NCI-H1417 treated with DMSO at 0.1 percent for 48 hours (cell line): ENCODE measurements at regions not wholly inside any gene's neighbourhood (a gene's known extent, or its start where the extent isn't known, plus 50 kb on each side); places are given as distances from the start of the nearest gene placed in this dataset.
"Not testable (repeated sequence)": the region's sequence is repeated elsewhere in the genome, so short reads cannot be mapped to it uniquely, and the experiment has no call there.

Experiments
- DNase-seq: peaks from one replicate; lab custom pipeline; 2025; lab: John Stamatoyannopoulos, UW

DNA sequence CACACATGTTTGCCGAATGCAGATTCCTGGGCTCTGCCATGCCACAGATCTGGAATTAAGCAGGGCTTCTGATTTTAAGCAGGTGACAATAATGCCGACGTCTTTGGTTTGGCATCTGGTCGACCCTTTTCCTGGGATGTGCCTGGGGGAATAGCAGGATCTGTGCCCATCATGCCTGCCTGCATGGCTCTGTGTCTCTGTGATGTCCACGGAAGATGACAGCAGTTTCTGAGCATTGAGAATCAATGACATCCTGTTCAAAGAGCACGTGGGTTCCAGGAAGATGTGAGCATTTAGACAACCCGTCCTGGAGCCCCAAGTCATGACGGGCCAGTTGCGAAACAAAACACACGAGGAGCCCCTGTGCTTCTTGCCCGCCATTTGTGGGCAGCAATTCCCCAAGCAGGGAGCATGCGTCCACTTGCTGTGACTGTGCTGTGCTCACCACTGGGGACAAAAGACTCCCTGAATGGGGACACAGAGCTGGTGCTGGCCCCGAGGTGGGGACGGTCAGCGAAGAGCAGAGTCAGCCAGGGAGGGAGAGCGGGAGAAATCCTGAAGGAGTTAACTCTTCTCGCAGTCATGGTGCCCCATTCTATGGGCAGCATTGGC lies 110.1 kb downstream of the ERMARD start:
- no peak for DNase-seq

DNA sequence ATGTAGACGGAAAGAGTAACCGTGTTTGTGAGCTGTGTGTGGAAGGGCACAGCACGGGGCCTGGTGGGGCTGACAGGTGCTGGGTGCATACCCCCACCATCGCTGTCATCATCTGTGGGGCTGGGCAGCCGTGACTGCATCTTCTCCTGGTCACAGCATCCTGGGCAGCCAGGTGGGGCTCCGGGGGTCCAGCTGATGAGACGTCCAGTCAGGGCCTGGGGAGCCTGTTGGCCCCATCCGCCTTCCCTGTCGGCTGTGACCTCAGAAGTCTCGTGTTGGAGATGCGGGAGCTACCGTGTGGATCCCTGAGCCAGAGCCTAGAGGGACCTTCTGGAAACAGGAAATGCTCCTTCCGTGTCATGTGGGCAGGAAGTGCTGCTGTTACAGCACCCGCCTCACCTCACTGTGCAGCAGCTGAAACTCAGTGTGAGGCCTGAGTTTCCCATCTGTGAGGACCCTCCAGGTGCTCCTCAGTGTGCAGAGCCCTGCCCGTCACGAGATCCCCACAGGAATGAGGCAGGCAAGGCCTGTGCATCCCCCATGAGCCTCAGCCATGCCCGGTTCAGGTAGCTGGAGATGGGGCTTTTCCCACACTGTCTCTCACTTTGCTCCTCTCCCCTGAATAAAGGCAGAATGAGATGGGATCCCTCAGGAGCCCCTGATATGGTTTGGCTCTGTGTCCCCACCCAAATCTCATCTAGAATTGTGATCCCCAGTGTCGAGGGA lies 108.7 kb downstream of the ERMARD start:
- no peak for DNase-seq

DNA sequence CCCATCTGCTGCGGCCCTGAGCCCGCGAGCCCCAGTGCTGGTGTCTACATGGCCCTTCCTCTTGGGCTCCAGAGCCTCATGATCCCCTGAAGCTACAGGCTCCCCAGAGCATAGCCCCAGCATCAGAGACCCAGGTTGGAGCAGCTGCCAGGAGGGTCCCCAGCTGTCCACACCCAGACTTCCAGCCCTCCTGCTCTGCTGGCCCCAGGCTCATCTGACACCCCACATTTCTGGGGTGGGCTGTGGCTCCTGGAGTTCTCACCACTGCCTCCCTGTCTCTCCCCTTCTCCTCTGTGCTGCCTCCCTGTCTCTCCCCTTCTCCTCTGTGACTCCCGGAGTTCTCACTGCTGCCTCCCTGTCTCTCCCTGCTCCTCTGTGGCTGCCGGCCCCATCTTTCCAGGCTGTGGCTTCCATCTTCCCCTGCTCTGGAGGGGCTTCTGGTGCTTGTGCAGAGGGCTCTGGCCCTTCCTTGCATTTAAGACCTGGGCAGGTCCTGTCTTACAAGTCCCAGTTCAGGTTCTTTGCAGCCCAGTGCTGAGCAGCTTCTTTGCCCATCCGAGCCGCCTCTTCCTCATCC lies 108.1 kb downstream of the ERMARD start:
- DNase-seq, result no peak

DNA sequence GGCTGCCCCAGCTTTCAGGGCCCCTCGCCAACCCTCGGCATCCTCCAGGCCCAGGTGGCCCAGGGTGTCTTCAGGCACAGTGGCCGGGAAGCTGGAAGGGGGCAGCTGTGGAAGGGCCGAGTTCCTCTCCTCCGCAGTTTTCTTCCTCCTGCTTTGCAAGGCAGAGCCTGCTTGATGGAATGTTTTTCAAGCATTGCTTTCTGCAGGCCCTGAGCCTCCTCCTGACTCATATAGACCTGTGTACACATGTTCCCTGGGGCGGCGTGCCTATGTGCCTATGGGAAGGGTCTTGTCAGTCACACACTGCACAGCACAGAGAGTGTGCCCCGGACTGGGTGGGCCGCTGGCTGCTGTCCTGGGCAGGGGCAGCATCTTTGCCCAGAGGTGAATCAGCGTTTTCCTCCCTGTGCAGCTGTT lies 107.5 kb downstream of the ERMARD start:
- no peak for DNase-seq

DNA sequence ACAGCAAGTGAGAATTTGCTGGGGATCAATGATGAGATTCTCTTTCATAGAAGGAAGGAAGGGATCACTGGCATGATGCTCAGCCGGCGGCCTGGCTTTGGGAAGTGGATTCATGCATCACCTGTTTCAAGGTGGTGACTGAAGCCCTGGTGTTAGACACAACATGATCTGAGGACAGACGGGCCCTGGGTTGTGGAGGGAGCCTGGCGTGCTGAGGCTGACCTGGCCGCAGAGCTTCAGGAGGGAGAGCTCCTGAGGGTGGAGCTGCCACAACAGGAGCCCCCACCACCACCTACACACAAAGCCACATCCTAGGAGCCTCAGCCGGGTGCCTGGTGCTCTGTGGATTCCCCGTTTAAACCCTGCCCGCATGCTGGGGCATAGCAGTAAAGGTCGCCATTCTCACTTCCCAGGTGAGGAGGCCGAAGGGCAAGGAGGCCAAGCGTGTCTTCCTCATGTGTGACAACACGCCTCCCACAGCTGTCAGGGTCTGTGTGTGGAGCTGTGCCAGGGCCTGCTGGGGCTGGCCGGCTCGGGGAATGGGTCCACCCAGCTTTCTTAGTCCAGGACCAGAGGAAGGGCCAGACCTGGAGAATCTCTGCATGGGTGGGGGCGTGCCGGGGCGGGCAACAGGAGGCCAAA lies 107.0 kb downstream of the ERMARD start:
- DNase-seq, result no peak

DNA sequence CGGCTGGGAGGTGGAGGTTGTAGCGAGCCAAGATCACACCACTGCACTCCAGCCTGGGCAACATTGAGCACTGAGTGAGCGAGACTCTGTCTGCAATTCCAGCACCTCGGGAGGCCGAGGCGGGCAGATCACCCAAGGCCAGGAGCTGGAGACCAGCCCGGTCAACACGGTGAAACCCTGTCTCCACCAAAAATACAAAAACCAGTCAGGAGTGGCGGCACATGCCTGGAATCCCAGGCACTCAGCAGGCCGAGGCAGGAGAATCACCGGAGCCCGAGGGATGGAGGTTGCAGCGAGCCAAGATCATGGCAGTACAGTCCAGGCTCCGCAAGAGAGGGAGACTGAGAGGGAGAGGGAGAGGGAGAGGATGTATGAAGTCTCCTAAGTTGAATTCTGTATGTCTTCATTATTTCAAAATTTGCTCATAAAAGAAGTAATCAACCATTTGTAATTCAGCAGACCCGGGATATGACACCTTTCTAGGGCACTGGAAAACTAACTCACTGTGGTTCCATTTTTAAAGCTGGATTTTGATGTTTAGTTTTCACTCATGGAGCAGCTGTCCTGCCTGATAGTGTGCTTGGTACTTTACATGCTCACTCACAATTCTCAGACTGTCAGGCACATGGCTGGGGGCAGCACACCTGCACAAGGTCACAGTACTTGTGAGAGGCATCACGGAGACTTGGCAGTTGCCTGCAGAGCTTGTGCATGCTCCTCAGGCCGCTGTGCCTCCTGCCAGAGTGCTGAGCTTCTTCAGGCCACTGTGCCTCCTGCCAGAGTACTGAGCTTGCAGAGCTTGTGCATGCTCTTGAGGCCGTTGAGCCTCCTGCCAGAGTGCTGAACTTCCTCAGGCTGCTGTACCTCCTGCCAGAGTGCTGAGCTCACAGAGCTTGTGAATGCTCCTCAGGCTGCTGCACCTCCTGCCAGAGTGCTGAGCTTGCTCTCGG lies 106.2 kb downstream of the ERMARD start:
- no peak for DNase-seq

DNA sequence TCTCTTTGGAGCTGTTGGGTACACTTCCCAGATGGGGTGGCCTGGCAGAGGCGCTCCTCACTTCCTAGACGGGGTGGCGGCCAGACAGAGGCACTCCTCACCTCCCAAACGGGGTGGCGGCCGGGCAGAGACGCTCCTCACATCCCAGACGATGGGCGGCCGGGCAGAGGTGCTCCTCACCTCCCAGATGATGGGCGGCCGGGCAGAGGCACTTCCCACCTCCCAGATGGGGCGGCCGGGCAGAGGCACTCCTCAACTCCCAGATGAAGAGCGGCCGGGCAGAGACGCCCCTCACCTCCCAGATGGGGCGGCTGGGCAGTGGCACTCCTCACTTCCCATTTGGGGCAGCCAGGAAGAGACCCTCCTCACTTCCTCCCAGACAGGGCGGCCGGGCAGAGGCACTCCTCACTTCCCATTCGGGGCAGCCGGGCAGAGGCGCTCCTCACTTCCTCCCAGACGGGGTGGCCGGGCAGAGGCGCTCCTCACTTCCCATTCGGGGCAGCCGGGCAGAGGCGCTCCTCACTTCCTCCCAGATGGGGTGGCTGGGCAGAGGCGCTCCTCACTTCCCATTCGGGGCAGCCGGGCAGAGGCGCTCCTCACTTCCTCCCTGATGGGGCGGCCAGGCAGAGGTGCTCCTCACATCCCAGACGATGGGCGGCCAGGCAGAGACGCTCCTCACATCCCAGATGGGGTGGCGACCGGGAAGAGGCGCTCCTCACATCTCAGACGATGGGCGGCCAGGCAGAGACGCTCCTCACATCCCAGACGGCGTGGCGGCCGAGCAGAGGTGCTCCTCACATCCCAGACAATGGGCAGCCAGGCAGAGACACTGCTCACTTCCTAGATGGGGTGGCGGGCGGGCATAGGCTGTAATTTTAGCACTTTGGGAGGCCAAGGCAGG lies 105.3 kb downstream of the ERMARD start:
- not testable (repeated sequence) for DNase-seq

DNA sequence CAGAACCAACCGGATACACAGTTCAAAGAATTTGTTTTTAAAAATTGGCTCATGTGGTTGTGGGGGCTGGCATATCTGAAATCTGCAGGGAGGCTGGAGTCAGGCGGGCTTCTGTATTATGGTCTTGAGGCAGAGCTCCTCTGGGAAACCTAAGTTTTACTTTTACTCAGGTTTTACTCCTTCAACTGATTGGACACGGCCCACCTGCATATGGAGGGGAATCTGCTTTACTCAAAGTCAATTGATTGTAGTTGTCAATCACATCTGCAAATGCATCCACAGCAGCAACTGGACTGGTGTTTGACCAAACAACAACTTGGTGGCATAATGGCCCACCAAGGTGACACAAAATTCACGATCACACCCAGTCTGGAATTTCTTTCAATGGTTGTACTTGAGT lies 103.4 kb downstream of the ERMARD start:
- DNase-seq, result no peak

DNA sequence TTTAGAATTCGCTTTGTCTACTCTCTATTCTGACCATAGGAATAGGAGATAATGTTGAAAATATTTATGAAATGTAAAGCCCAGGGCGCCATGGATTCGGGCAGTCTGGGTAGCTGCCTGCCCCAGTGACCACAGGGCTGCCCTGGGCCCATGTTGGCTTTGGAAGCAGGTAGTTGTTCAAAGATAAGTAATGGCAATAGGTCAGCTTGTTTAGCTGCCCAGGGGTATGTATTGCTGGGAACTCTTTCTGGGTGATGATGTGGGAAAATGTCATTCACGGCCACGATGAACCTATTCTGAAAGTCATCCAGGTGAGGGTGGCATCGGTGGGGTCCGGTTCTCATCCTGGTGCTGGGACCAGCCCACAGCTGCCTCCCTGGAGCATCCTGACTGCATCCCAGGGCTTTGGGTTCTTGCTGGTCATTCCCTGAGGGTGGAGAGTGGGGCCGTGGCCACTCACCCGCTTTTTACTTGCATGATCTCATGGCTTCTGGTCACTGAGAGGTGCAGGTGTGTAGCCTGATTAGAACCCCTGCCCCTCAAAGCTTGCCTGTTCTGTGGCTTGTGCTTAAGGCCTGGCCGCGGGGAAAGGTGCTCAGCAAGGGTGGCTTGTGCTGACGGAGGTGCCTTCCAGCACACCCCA lies 102.8 kb downstream of the ERMARD start:
- no peak for DNase-seq

DNA sequence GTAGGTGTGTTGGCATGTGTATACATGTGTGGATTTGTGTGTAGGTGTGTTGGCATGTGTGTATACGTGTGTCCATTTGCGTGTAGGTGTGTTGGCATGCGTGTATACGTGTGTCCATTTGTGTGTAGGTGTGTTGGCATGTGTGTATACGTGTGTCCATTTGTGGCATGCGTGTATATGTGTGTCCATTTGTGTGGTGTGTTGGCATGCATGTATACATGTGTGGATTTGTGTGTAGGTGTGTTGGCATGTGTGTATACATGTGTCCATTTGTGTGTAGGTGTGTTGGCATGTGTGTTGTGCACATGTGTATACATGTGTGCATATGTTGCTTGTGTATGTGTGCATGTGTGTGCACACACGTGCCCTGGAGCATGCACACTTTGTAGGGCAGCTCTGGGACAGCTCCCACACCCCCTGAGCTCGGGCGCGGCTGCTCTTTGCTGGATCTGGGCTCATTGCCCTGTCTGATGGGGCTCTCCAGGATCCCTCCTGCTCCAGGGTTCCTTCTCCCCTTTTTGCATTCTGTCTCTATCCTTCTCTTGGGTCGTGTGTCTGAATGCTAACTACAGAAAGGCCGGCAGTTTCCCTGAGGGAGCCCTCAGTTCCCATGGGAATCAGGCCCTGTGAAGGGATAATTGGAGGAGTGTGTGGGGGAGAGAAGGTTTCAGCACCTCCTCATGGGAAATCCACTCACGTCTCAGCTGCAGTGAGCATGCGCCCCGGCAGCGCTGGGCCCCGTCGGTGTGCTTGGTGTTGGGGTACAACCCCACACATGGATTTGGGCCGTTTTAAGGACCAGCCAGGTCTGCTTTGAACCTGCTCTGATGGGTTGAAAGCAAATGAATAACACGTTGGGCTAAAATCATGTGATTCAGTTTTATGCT lies 102.0 kb downstream of the ERMARD start:
- no peak for DNase-seq

DNA sequence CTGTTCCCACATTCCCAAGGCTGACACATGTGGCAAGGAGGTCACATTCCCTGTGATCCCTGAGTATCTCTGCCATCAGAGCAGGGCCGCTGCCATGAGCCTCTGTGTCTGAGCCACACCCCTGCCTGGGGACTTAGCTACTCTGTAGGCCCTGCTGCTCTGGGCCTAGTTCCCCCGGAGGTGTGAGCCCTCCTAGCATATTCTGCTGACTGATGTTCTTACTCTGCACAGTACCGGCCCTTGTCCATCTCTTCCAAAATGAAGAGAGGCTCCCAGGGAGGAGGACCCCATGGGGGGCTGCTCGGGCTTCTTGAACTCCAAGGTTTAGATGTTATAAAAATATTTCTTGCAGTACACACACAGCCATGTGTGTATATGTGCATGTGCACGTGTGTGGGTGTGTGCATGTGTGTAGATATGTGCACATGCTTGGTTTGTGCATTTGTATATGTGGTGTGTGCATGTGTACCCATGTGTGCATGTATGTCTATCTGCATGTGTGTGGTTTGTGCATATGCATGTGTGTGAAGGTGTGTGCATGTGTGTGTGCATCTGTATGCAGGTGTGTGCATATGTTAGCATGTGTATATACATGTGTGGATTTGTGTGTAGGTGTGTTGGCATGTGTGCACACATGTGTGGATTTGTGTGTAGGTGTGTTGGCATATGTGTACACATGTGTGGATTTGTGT lies 101.2 kb downstream of the ERMARD start:
- no peak for DNase-seq

DNA sequence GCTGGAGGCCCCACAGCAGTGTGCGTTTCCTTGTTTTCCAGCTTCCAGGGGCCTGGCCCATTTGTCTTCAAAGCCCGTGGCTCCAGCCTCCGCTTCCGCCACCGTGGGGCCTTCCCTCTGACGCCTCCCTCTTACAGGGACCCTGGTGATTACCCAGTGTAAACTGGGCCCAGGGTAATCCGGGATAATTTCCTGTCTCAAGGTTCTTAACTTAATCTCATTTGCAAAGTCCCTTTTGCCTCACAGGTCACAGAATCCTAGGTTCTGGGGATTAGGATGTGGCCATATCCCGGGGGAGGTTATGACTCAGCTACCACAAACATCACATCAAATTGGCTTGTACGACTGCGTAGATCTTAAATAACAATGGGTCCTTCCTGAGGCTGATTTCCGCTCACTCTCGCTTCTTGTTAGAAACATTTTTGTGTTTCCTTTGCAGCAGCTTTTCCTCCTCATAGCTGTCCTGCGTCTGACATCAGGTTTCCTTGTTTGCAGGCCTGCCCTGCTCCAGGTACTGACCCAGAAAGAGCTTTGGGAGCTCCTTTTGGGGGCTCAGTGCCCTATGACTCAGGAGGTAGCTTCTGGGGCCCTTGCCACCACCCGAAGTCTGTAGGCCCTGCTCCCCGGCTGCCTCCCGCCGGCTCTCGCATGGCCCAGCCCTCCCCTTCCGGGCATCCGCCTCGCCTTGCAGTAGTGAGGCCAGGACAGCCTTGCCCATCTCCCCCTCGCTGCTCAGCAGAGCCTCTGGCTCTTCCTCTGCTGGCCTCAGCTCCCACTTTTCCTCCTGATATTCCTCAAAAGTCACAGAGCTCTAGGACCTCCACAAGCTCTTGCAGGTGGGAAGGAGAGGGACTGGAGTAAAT lies 100.5 kb downstream of the ERMARD start:
- no peak for DNase-seq

DNA sequence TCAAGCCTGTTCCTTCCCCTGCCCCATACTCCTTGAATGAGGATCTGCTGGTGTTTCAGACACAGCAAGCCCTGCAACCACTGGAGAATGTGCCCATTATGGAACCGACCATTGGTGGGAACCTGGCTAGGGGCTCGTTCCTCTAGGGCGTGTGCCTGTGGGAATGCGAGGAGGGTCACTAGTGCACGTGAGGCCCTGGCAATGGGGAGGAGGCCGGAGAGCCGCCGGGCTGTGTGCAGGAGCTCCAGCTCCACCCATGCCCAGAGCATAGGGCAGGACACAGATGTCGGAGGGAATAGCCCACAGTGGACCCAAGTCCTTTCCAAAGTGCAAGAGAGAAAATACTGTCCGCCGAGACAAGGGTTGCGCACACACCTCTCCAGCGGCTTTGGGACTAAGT lies 99.3 kb downstream of the ERMARD start:
- DNase-seq, result no peak

DNA sequence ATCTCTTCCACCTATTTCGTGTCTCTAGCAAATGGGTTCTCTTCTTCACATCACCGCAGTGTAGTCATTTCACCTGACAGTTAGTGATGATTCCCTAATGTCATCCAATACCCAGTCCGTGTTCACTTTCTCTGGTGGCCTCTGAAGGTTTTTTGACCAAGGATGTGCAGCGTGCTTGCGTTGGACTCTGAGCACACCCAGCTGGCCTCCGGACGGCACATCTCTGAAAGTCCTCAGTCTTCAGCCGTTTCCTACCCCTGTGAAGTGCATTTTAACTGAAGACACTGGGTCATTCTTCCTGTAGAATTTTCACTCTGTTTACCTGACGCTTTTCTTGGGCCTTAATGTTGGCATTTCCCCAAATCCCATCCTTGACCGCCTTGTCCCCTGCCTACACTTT lies 98.7 kb downstream of the ERMARD start:
- DNase-seq, result no peak

DNA sequence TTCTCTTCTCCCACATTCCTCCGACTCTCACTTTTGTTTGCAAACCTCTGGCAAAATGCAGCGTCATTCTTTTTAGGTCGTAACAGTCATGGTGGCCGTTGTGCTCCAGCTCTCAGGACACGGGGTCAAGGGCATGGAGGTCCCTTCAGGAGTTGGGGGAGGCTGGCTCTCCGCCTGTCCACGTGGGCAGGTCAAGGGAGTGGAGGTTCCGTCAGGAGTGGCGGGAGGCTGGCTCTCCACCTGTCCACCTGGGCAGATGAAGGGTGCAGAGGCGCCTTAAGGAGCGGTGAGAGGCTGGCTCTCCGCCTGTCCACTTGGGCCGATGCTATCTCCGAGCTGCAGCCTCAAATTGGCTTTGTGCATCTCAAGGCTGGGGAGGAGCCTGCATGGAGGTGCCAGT lies 98.0 kb downstream of the ERMARD start:
- no peak for DNase-seq

DNA sequence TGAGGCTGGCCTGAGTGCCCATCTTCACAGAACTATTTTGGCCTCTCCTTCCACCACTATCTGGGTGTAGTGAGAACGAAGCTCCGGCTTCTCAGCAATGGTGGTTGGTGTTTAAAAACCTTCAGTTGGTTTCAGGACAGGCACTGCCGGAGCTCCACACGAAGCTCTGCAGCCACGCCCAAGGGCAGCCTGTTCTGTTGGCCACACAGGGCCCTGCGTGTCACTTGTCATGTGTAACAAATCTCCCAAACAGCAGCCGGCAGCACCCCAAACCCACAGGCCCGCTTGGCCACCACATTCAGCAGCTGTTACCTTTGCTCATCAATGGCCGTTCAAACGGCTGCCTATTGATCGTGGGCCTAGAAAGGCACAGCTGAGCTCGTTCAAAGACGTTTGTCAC lies 97.5 kb downstream of the ERMARD start:
- DNase-seq, result no peak

DNA sequence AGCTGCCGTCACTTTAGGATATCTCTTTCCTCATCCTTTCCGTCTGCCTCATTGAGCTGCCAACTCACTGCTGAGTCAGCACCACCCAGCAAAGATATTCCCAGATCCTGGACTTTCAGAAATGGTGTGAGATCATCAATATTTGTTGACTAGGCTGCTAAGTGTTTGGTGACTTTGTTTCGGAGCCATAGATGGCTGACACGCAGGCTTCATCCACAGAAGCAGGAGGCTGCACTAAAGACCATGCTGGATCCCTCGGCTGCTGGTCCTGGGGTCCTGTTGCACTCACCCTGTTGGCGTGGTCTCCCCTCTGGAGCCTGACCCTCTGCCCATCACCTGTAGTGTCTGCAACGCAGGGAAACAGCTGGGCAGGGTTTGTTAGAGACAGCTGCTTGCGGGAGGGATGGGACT lies 96.5 kb downstream of the ERMARD start:
- no peak for DNase-seq

DNA sequence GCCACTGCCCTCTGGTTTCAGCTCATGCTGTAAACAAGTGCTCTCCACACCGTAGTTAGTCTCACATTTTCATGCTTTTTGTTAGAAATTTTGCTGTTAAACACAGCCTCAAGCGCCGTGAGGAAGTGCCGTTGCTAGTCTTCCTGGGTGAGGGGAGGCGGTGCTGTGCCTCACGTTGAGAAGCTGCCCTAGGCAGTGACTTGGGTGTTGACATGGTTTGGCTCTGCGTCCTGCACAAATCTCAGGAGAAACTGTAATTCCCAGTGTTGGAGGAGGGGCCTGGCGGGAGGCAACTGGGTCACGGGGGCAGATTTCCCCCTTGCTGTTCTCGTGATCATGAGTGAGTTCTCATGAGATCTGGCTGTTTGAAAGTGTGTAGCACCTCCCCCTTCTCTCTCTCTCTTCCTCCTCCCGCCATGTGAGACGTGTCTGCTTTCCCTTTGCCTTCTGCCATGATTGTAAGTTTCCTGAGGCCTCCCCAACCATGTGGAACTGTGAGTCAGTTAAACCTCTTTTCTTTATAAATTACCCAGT lies 95.8 kb downstream of the ERMARD start:
- no peak for DNase-seq
